ENCODE measurements at regions not wholly inside any gene's neighbourhood (a gene's known extent, or its start where the extent isn't known, plus 50 kb on each side); places are given as distances from the start of the nearest gene placed in this dataset.

DNA sequence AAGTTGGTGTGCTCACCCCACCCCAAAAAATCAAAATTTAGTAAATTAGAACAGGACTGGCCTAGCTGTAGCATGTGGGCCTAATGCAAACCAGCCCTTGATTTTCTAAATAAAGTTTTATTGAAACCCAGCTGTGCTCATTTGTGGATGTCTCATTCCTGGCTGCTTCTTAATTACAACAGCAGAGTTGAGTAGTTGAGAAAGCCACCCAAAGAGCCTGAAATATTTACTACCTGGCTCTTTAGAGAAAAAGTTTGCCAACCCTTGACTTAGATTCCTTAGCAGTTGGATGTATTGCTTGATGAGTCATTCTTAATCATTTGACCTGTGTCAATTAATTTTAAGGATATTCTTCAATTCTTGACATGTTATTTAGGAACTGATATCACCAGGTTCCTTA, 168.3 kb upstream of the PUDP start:
- TF ChIP-seq, protein P1, sequence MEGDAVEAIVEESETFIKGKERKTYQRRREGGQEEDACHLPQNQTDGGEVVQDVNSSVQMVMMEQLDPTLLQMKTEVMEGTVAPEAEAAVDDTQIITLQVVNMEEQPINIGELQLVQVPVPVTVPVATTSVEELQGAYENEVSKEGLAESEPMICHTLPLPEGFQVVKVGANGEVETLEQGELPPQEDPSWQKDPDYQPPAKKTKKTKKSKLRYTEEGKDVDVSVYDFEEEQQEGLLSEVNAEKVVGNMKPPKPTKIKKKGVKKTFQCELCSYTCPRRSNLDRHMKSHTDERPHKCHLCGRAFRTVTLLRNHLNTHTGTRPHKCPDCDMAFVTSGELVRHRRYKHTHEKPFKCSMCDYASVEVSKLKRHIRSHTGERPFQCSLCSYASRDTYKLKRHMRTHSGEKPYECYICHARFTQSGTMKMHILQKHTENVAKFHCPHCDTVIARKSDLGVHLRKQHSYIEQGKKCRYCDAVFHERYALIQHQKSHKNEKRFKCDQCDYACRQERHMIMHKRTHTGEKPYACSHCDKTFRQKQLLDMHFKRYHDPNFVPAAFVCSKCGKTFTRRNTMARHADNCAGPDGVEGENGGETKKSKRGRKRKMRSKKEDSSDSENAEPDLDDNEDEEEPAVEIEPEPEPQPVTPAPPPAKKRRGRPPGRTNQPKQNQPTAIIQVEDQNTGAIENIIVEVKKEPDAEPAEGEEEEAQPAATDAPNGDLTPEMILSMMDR (IDR thresholded peaks at IDR 0.05), result no peak
- no peak for TF ChIP-seq EZH2 (IDR thresholded peaks at IDR 0.05; ENCODE audit: borderline replicate concordance, insufficient read depth, low read depth, low read length, poor library complexity, severe bottlenecking)

Data from B cell (primary cell).